BLaER1 treated with 17β-estradiol and CSF1 and Interleukin-3, amounts not matched to agents 10 nM and 100 nM (cell line): ENCODE measurements at regions not wholly inside any gene's neighbourhood (a gene's known extent, or its start where the extent isn't known, plus 50 kb on each side); places are given as distances from the start of the nearest gene placed in this dataset.

ENCODE experiments used
- H3K27ac ChIP-seq, 11 experiments: shearing (Covaris generic); formaldehyde crosslinking; 2 replicates each; pipeline ENCODE4 v1.8.1; 2022
- H3K27me3 ChIP-seq, 11 experiments: shearing (Covaris generic); formaldehyde crosslinking; 2 replicates each; pipeline ENCODE4 v1.8.1; 2022
- H3K36me3 ChIP-seq, 11 experiments: shearing (Covaris generic); formaldehyde crosslinking; 2 replicates each; pipeline ENCODE4 v1.8.1; 2022
- H3K4me1 ChIP-seq, 10 experiments: shearing (Covaris generic); formaldehyde crosslinking; 2 replicates each; pipeline ENCODE4 v1.8.1; 2022
- H3K4me2 ChIP-seq, 11 experiments: shearing (Covaris generic); formaldehyde crosslinking; 2 replicates each; pipeline ENCODE4 v1.8.1; 2022
- H3K4me3 ChIP-seq, 10 experiments: shearing (Covaris generic); formaldehyde crosslinking; 2 replicates each; pipeline ENCODE4 v1.8.1; 2022
- H3K9ac ChIP-seq, 11 experiments: shearing (Covaris generic); formaldehyde crosslinking; 2 replicates each; pipeline ENCODE4 v1.8.1; 2022
- H3K9me3 ChIP-seq, 11 experiments: shearing (Covaris generic); formaldehyde crosslinking; replicated peaks in 1 of 11; 2 replicates each; pipeline ENCODE4 v1.8.1; 2022
- H4K20me1 ChIP-seq, 11 experiments: shearing (Covaris generic); formaldehyde crosslinking; 2 replicates each; pipeline ENCODE4 v1.8.1; 2022
- Cebpa-rat ChIP-seq, 11 experiments: shearing (Covaris generic); IDR thresholded peaks; 2 replicates each; pipeline ENCODE4 v1.8.1; 2022

- H3K4me2 ChIP-seq, result peak overlapping the region in 2 of 11 experiments; percentile 8 to 21; a peak in 2 of 22 replicates
- H3K9ac ChIP-seq, result no peak overlapping the region
- no peak overlapping the region for H3K4me3 ChIP-seq
- H3K27me3 ChIP-seq, result no peaks in the 10 kb centered on the region
- no peak for TF ChIP-seq Cebpa-rat (IDR thresholded peaks at IDR 0.05)
- no peaks in the 10 kb centered on the region for H4K20me1 ChIP-seq
- H3K4me1 ChIP-seq, result peaks cover 0 to 7% (median 0%) of the 10 kb centered on the region in 10 experiments; a peak in 3 of 20 replicates
- H3K27ac ChIP-seq, result no peak overlapping the region
- peaks cover 0 to 15% (median 0%) of the 10 kb centered on the region in 11 experiments; a peak in 3 of 22 replicates for H3K9me3 ChIP-seq
- H3K36me3 ChIP-seq, result no peaks in the 10 kb centered on the region
Measured at GRCh38 chr3:124229420-124229819, 237.5 kb upstream of the ROPN1 start.

GRCh38 chr3:124229836-124230235 lies 237.9 kb upstream of the ROPN1 start:
- Histone ChIP-seq H3K4me2 (peak overlapping the region in 1 of 11 experiments; percentile 8; a peak in 1 of 22 replicates), H3K4me3 (no peak overlapping the region), H3K27me3 (no peaks in the 10 kb centered on the region), H3K9me3 (peaks cover 0 to 15% (median 0%) of the 10 kb centered on the region in 11 experiments; a peak in 3 of 22 replicates), H3K9ac (no peak overlapping the region), H3K27ac (no peak overlapping the region), H3K4me1 (peaks cover 0 to 7% (median 0%) of the 10 kb centered on the region in 10 experiments; a peak in 3 of 20 replicates), H4K20me1 (no peaks in the 10 kb centered on the region), H3K36me3 (no peaks in the 10 kb centered on the region; a peak in 1 of 22 replicates)
- TF ChIP-seq Cebpa-rat (IDR thresholded peaks at IDR 0.05), result no peak

GRCh38 chr3:124230432-124230831 lies 238.5 kb upstream of the ROPN1 start:
- Histone ChIP-seq H4K20me1 (no peaks in the 10 kb centered on the region), H3K4me1 (peaks cover 0 to 7% (median 0%) of the 10 kb centered on the region in 10 experiments; a peak in 3 of 20 replicates), H3K36me3 (no peaks in the 10 kb centered on the region; a peak in 2 of 22 replicates), H3K4me2 (no peak overlapping the region), H3K4me3 (no peak overlapping the region), H3K27ac (no peak overlapping the region), H3K9me3 (peaks cover 0 to 15% (median 0%) of the 10 kb centered on the region in 11 experiments; a peak in 3 of 22 replicates), H3K9ac (no peak overlapping the region), H3K27me3 (no peaks in the 10 kb centered on the region)
- TF ChIP-seq Cebpa-rat (IDR thresholded peaks at IDR 0.05), result no peak

GRCh38 chr3:124230998-124231397 lies 239.1 kb upstream of the ROPN1 start:
- Histone ChIP-seq H4K20me1 (no peaks in the 10 kb centered on the region), H3K4me3 (no peak overlapping the region), H3K9me3 (peaks cover 0 to 15% (median 0%) of the 10 kb centered on the region in 11 experiments; a peak in 3 of 22 replicates), H3K4me2 (no peak overlapping the region), H3K27me3 (no peaks in the 10 kb centered on the region), H3K9ac (no peak overlapping the region), H3K36me3 (no peaks in the 10 kb centered on the region; a peak in 2 of 22 replicates), H3K27ac (no peak overlapping the region), H3K4me1 (peaks cover 0 to 7% (median 0%) of the 10 kb centered on the region in 10 experiments; a peak in 3 of 20 replicates)
- no peak for TF ChIP-seq Cebpa-rat (IDR thresholded peaks at IDR 0.05)

- 0 out of 20 replicates have a peak, but pooled peaks cover 0 to under 1% (median 0%) of the 10 kb centered on the region in 10 experiments for H3K4me1 ChIP-seq
- H3K4me3 ChIP-seq, result no peak overlapping the region
- no peak for TF ChIP-seq Cebpa-rat (IDR thresholded peaks at IDR 0.05)
Measured at GRCh38 chr3:124234852-124235252, 242.9 kb upstream of the ROPN1 start.

GRCh38 chr3:124235446-124235845 lies 243.5 kb upstream of the ROPN1 start:
- Histone ChIP-seq H4K20me1 (no peaks in the 10 kb centered on the region), H3K4me3 (no peak overlapping the region), H3K4me2 (no peak overlapping the region), H3K4me1 (no peaks in the 10 kb centered on the region), H3K9ac (no peak overlapping the region), H3K27me3 (no peaks in the 10 kb centered on the region), H3K36me3 (no peaks in the 10 kb centered on the region; a peak in 3 of 22 replicates), H3K27ac (no peak overlapping the region), H3K9me3 (no peaks in the 10 kb centered on the region)
- no peak for TF ChIP-seq Cebpa-rat (IDR thresholded peaks at IDR 0.05)

More at GRCh38 chr3:124234852-124235252, 242.9 kb upstream of the ROPN1 start:
- no peaks in the 10 kb centered on the region for H3K9me3 ChIP-seq
- H3K27ac ChIP-seq, result no peak overlapping the region
- H3K9ac ChIP-seq, result no peak overlapping the region
- H3K36me3 ChIP-seq, result no peaks in the 10 kb centered on the region; a peak in 3 of 22 replicates
- no peak overlapping the region for H3K4me2 ChIP-seq
- H3K27me3 ChIP-seq, result no peaks in the 10 kb centered on the region
- no peaks in the 10 kb centered on the region for H4K20me1 ChIP-seq

- H3K4me2 ChIP-seq, result no peak overlapping the region
- H3K9me3 ChIP-seq, result 0 out of 22 replicates have a peak, but pooled peaks cover 0 to 6% (median 0%) of the 10 kb centered on the region in 11 experiments
- peaks cover 2 to 4% (median 2%) of the 10 kb centered on the region in 10 experiments; a peak in 14 of 20 replicates for H3K4me1 ChIP-seq
- no peaks in the 10 kb centered on the region for H3K27me3 ChIP-seq
- H3K36me3 ChIP-seq, result no peaks in the 10 kb centered on the region; a peak in 1 of 22 replicates
- no peak overlapping the region for H3K4me3 ChIP-seq
- TF ChIP-seq Cebpa-rat (IDR thresholded peaks at IDR 0.05), result no peak
- H3K9ac ChIP-seq, result no peak overlapping the region
- H3K27ac ChIP-seq, result no peak overlapping the region
- H4K20me1 ChIP-seq, result no peaks in the 10 kb centered on the region
Measured at GRCh38 chr3:124243177-124243859, 251.4 kb upstream of the ROPN1 start.

GRCh38 chr3:124246376-124246775 lies 254.5 kb upstream of the ROPN1 start:
- Histone ChIP-seq H3K36me3 (no peaks in the 10 kb centered on the region), H3K27ac (no peak overlapping the region), H3K27me3 (no peaks in the 10 kb centered on the region), H3K4me3 (no peak overlapping the region), H3K9me3 (0 out of 22 replicates have a peak, but pooled peaks cover 0 to 6% (median 0%) of the 10 kb centered on the region in 11 experiments), H3K4me2 (no peak overlapping the region), H3K4me1 (peaks cover 24 to 33% (median 31%) of the 10 kb centered on the region in 10 experiments), H4K20me1 (no peaks in the 10 kb centered on the region; a peak in 1 of 22 replicates), H3K9ac (no peak overlapping the region)
- TF ChIP-seq Cebpa-rat (IDR thresholded peaks at IDR 0.05), result no peak

- H3K4me2 ChIP-seq, result no peak overlapping the region
- no peak overlapping the region for H3K27ac ChIP-seq
- no peak overlapping the region for H3K4me3 ChIP-seq
- no peak for TF ChIP-seq Cebpa-rat (IDR thresholded peaks at IDR 0.05)
- H3K27me3 ChIP-seq, result no peaks in the 10 kb centered on the region
- peaks cover 24 to 35% (median 31%) of the 10 kb centered on the region in 10 experiments for H3K4me1 ChIP-seq
- H3K36me3 ChIP-seq, result no peaks in the 10 kb centered on the region
- no peaks in the 10 kb centered on the region; a peak in 1 of 22 replicates for H4K20me1 ChIP-seq
- 0 out of 22 replicates have a peak, but pooled peaks cover 0 to 6% (median 0%) of the 10 kb centered on the region in 11 experiments for H3K9me3 ChIP-seq
- H3K9ac ChIP-seq, result no peak overlapping the region
Measured at GRCh38 chr3:124246949-124247348, 255.0 kb upstream of the ROPN1 start.
